Hepatocyte (in vitro differentiated cells): ENCODE measurements at regions not wholly inside any gene's neighbourhood (a gene's known extent, or its start where the extent isn't known, plus 50 kb on each side); places are given as distances from the start of the nearest gene placed in this dataset.

Experiments
- DNase-seq: peaks from one replicate; pipeline ENCODE4 v3.0.0-alpha.2; 2016; ENCODE audit warnings: low spot score
- H2AFZ ChIP-seq: fragments of 200-600 bp; sonication (generic); 2 replicates; pipeline ENCODE4 v1.6.0; 2016; ENCODE audit warnings: antibody characterized with exemption, mild to moderate bottlenecking
- H3K27ac ChIP-seq: fragments of 200-600 bp; sonication (generic); 2 replicates; pipeline ENCODE4 v1.5.1; 2016; ENCODE audit warnings: mild to moderate bottlenecking
- H3K27me3 ChIP-seq: fragments of 200-600 bp; sonication (generic); 2 replicates; pipeline ENCODE4 v1.6.1; 2016
- H3K36me3 ChIP-seq: fragments of 200-600 bp; sonication (generic); replicated peaks from 2 replicates; pipeline ENCODE4 v1.5.1; 2016; ENCODE audit warnings: low read depth; ENCODE audit not compliant: insufficient read depth
- H3K4me1 ChIP-seq: fragments of 200-600 bp; sonication (generic); 2 replicates; pipeline ENCODE4 v1.5.1; 2016; ENCODE audit warnings: mild to moderate bottlenecking, moderate library complexity; ENCODE audit not compliant: insufficient read depth
- H3K4me2 ChIP-seq: fragments of 200-600 bp; sonication (generic); 2 replicates; pipeline ENCODE4 v1.6.0; 2016
- H3K4me3 ChIP-seq: fragments of 200-600 bp; sonication (generic); 2 replicates; pipeline ENCODE4 v1.5.1; 2016; ENCODE audit warnings: mild to moderate bottlenecking
- H3K79me2 ChIP-seq: fragments of 200-600 bp; sonication (generic); 2 replicates; pipeline ENCODE4 v1.6.0; 2017; ENCODE audit warnings: mild to moderate bottlenecking
- H3K9me2 ChIP-seq: fragments of 200-600 bp; sonication (generic); replicated peaks from 2 replicates; pipeline ENCODE4 v1.6.0; 2017; ENCODE audit warnings: mild to moderate bottlenecking; ENCODE audit not compliant: insufficient read depth
- H3K9me3 ChIP-seq: fragments of 200-600 bp; sonication (generic); 2 replicates; pipeline ENCODE4 v1.5.1; 2016; ENCODE audit warnings: low read depth, mild to moderate bottlenecking
- H4K20me1 ChIP-seq: fragments of 200-600 bp; sonication (generic); 2 replicates; pipeline ENCODE4 v1.6.0; 2016; ENCODE audit warnings: mild to moderate bottlenecking; ENCODE audit not compliant: insufficient read depth, poor library complexity, severe bottlenecking
- EZH2 ChIP-seq: fragments of 200-600 bp; sonication (generic); IDR thresholded peaks from 2 replicates; pipeline ENCODE4 v1.6.1; 2016; ENCODE audit warnings: antibody characterized with exemption, mild to moderate bottlenecking, borderline replicate concordance
- EZH2phosphoT487 ChIP-seq: fragments of 200-600 bp; sonication (generic); IDR thresholded peaks from one replicate; pipeline ENCODE4 v1.6.1; 2018; ENCODE audit warnings: antibody characterized with exemption, mild to moderate bottlenecking, low read depth, moderate library complexity; ENCODE audit not compliant: unreplicated experiment, severe bottlenecking
- WGBS: methylation state at CpG from one replicate; pipeline ENCODE4 v1.1.6; 2016; ENCODE audit warnings: low lambda C conversion rate; ENCODE audit errors: missing lambda C conversion rate; 5-methylcytosine and 5-hydroxymethylcytosine counted together
- TF ChIP-seq, protein P1 (sequence below): fragments of 200-600 bp; sonication (generic); IDR thresholded peaks from 2 replicates; pipeline ENCODE4 v1.5.1; 2016; ENCODE audit warnings: antibody characterized with exemption, mild to moderate bottlenecking; ENCODE audit not compliant: poor library complexity

DNA sequence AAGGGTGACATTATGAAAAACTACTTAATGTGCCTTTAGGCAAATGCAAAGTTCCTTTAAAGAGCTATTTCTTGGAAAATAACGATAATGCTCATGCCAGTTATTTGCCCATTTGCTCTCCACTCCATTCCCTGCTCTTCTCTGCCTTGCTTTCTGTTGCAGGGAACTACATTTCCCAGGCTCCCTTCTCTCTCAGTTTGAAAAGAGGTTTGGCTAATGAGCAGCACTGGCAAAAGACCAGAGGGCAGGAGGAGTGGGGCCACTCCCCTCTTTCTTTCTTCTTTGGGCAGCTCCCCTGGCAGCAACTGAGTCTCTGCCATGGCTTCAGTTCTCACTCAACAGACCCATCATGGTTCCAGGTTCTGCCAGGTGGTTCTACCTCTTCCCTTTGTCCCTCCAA is 130.5 kb downstream of the RWDD3 start:
- TF ChIP-seq, protein P1, sequence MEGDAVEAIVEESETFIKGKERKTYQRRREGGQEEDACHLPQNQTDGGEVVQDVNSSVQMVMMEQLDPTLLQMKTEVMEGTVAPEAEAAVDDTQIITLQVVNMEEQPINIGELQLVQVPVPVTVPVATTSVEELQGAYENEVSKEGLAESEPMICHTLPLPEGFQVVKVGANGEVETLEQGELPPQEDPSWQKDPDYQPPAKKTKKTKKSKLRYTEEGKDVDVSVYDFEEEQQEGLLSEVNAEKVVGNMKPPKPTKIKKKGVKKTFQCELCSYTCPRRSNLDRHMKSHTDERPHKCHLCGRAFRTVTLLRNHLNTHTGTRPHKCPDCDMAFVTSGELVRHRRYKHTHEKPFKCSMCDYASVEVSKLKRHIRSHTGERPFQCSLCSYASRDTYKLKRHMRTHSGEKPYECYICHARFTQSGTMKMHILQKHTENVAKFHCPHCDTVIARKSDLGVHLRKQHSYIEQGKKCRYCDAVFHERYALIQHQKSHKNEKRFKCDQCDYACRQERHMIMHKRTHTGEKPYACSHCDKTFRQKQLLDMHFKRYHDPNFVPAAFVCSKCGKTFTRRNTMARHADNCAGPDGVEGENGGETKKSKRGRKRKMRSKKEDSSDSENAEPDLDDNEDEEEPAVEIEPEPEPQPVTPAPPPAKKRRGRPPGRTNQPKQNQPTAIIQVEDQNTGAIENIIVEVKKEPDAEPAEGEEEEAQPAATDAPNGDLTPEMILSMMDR: no peak
- TF ChIP-seq EZH2phosphoT487: no peak
- TF ChIP-seq EZH2: no peak
- Histone ChIP-seq H3K4me2 (no peak overlapping the region), H3K36me3 (no peaks in the 10 kb centered on the region), H3K27me3 (no peaks in the 10 kb centered on the region), H3K27ac (no peak overlapping the region), H2AFZ (no peak overlapping the region), H3K9me3 (no peaks in the 10 kb centered on the region), H4K20me1 (no peaks in the 10 kb centered on the region), H3K4me1 (peaks cover 4% of the 10 kb centered on the region), H3K4me3 (no peak overlapping the region), H3K9me2 (no peaks in the 10 kb centered on the region), H3K79me2 (no peaks in the 10 kb centered on the region)
- no peak for DNase-seq
- 94% methylated on average over 1 of the region's 1 CpG for WGBS

DNA sequence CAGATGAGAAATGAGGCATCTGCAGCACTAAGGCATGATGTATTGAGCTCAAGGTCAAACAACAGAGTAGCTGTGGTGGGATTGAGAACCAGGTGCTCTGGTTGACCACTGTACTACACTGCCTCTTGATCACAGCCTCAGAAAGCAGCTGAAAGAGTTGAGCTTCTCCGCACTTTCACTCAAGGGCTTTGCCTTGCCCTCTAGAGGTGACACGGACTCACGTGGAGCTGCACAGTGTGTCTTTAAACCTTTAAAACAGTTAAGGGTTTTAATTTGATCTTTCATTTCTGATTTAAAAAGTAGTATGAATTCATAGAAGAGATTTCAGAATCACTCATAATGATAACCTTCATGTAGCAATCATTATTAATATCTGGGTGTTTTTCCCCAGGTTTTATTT is 132.5 kb downstream of the RWDD3 start:
- H3K9me2 ChIP-seq: no peaks in the 10 kb centered on the region
- no peak overlapping the region for H3K4me3 ChIP-seq
- peaks cover 18% of the 10 kb centered on the region for H3K4me1 ChIP-seq
- H3K4me2 ChIP-seq: no peak overlapping the region
- H3K27me3 ChIP-seq: no peaks in the 10 kb centered on the region
- WGBS: 85% methylated on average over 3 of the region's 3 CpGs
- no peak overlapping the region for H3K27ac ChIP-seq
- no peaks in the 10 kb centered on the region for H3K9me3 ChIP-seq
- no peak for DNase-seq
- H4K20me1 ChIP-seq: no peaks in the 10 kb centered on the region
- no peaks in the 10 kb centered on the region for H3K79me2 ChIP-seq
- H2AFZ ChIP-seq: no peak overlapping the region
- no peaks in the 10 kb centered on the region for H3K36me3 ChIP-seq
- TF ChIP-seq, protein P1: no peak
- no peak for TF ChIP-seq EZH2phosphoT487

DNA sequence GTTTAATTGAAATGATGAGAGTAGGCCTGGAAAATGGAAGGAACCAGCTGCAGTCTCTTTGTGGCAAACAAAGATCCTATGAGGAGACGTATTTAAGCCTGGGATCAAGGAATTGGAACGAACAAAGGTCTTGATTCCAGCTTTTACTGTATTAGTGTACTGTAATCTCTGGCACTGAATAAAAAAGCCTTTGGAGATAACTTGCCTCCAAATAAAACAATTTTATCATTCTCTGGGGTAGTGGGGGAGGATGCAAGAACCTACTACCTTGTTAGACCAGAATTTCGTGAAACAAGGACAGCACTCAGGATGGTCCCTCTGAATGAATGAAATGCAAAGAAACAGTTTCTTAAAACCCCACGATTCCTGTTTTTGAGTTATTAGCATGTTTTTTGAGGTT is 134.2 kb downstream of the RWDD3 start:
- no peak for DNase-seq
- peaks cover 25% of the 10 kb centered on the region for H3K4me1 ChIP-seq
- no peak overlapping the region for H3K27ac ChIP-seq
- WGBS: 61% methylated on average over 4 of the region's 4 CpGs
- H4K20me1 ChIP-seq: no peaks in the 10 kb centered on the region
- H2AFZ ChIP-seq: no peak overlapping the region
- no peaks in the 10 kb centered on the region for H3K9me3 ChIP-seq
- H3K36me3 ChIP-seq: no peaks in the 10 kb centered on the region
- no peaks in the 10 kb centered on the region for H3K9me2 ChIP-seq
- H3K79me2 ChIP-seq: no peaks in the 10 kb centered on the region
- no peak overlapping the region for H3K4me2 ChIP-seq
- no peak for TF ChIP-seq EZH2phosphoT487
- no peak for TF ChIP-seq EZH2
- TF ChIP-seq, protein P1: no peak
- no peaks in the 10 kb centered on the region for H3K27me3 ChIP-seq
- no peak overlapping the region for H3K4me3 ChIP-seq
